Lower leg skin (tissue), 3 donors: ENCODE measurements at regions not wholly inside any gene's neighbourhood (a gene's known extent, or its start where the extent isn't known, plus 50 kb on each side); places are given as distances from the start of the nearest gene placed in this dataset.

Source experiments
- CTCF ChIP-seq, 3 donors: fragments of 450-650 bp; IDR thresholded peaks; one replicate each; pipeline ENCODE4 v1.5.1; 2016; ENCODE audit warnings: antibody characterized with exemption in 3 of 3, mild to moderate bottlenecking in 3 of 3, moderate library complexity in 2 of 3
- POLR2A ChIP-seq, 2 donors: fragments of 450-650 bp; IDR thresholded peaks; one replicate each; pipeline ENCODE4 v1.6.1; 2016 to 2017; ENCODE audit warnings: antibody characterized with exemption in 2 of 2, mild to moderate bottlenecking in 1 of 2, moderate library complexity in 1 of 2

GRCh38 chr13:47832458-47832972, 168.6 kb downstream of the SUCLA2 start:
- no peak for TF ChIP-seq POLR2A (IDR thresholded peaks at IDR 0.05)
- TF ChIP-seq CTCF (IDR thresholded peaks at IDR 0.05) = no peak
